Suprapubic skin (tissue), 3 donors: ENCODE measurements at regions not wholly inside any gene's neighbourhood (a gene's known extent, or its start where the extent isn't known, plus 50 kb on each side); places are given as distances from the start of the nearest gene placed in this dataset.

Experiments used
- CTCF ChIP-seq, 2 donors: fragments of 200-600 bp in 1 of 2; fragments of 450-650 bp in 1 of 2; sonication (generic) in 1 of 2; IDR thresholded peaks; one replicate each; pipeline ENCODE4 v1.5.1; 2016 to 2019; ENCODE audit warnings: antibody characterized with exemption in 2 of 2, mild to moderate bottlenecking in 1 of 2, moderate library complexity in 1 of 2
- POLR2A ChIP-seq, 2 donors: fragments of 450-650 bp; IDR thresholded peaks; one replicate each; pipeline ENCODE4 v1.6.1; 2017; ENCODE audit warnings: antibody characterized with exemption in 2 of 2, mild to moderate bottlenecking in 2 of 2, moderate library complexity in 2 of 2

- no peak for TF ChIP-seq POLR2A (IDR thresholded peaks at IDR 0.05)
- no peak for TF ChIP-seq CTCF (IDR thresholded peaks at IDR 0.05)
Observed at GRCh38 chr6:147103007-147103406, 101.2 kb upstream of the STXBP5 start.
